ENCODE measurements at regions not wholly inside any gene's neighbourhood (a gene's known extent, or its start where the extent isn't known, plus 50 kb on each side); places are given as distances from the start of the nearest gene placed in this dataset.

DNA sequence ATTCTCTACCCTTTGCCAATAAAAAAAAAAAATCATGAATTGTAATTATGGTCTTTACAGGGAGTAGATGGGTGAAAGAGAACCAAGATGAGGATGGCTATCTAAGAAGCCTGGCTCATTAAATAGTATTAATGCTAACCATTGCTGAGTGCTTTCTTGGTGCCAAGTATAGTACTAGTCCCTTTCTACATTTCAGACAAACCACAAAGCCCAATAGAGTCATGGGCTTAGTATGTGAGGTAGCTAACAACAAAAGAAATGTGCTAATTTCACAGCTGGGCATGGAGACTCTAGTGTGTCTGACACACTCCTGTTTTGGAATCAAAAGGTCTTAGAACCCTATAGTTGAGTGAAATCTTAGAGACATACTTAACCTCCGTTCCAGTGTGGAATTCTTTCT lies 84.5 kb upstream of the ESRRG start:
- DNase-seq = no peak

DNA sequence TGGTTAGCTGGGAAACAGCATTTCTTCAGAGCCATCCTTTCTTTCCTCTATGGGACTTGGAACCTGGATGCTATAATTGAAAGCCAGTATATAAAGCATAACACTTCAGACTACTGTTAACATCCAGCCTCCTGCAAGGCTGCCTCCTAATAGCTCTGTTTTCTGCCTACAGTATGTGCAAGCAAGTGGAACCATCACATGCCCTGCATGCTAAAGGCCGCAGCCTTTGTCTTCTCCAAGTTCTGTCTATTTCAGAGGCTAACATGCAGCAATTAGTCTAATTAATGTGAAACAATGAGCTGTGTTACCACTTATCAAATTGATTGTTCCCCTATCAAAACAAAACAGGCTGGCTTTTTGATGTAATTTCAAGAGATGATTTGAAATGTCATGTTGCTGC lies 82.7 kb upstream of the ESRRG start:
- DNase-seq = no peak

DNA sequence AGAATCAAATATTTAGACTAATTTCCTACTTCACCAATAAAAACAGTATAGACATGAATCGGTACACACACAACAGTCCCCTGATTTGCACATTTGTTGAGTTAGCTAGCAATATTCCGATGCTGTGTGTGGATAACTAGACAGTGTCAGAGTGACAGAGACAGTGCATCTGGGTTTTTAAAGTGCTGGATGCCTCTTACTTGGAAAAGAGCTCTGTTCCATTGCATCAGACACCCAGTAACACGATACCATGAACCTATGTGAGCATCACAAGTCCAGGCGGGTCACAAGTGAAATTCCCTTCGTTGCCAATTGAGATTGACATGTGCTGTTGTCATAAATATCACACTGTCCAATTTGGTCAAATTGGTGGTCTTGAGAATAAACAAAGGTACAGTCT lies 82.0 kb upstream of the ESRRG start:
- no peak for DNase-seq

DNA sequence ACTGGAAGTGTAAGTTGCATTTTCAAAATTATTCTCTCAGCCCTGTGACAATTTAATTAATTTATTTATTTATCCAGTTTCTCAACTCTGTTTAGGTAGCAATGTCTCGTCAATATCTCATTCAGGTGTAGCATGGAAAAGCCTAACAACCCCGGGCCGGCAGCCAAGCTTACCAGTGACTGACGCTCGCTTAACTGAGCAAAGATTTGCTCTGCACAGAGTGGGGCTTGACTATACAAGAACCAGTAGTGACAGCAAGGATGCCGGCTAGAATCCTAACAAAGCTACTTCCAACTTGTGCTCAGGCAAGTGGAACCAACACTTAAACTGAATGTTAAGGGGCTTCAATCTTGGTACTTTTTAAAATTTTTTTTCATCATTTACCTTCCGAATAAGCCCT lies 80.9 kb upstream of the ESRRG start:
- DNase-seq = no peak

DNA sequence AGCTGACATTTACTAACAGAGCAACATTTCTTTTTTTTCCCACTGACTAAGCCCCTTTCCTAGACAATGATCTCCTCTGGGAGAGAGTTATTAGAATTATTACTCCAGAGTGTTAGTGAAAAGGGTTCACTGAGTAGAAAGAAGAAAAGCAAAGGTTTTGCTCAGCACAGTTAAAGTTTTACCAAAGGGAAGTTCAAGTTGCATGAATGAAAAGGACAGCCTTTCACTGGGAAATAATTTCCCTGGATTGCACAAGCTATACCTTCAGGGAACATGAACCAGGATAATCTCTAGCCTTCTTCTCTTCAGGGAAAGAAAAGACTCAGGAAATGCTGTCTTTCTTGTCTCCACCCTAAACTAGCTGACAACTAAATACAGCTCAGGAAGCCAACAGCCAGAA lies 71.4 kb upstream of the ESRRG start:
- DNase-seq = no peak

DNA sequence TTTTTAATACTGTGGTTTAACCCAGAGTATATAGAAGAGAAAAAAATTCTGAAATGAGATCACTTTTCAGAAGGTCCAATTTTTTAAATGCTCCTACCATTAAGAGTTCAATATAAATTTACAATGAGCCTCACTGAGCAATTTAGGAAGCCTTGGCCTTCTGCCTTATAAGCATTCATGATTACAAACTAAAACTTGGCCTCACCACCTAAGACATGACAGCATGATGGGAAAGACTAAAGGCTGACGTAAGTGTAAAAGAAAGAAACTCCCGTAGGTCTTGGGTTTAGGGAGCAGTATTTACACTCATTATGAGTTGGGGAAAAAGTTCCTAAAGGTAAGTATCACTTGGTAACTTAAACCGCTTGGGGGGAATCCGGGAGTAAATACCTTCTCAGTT lies 70.7 kb upstream of the ESRRG start:
- no peak for DNase-seq

DNA sequence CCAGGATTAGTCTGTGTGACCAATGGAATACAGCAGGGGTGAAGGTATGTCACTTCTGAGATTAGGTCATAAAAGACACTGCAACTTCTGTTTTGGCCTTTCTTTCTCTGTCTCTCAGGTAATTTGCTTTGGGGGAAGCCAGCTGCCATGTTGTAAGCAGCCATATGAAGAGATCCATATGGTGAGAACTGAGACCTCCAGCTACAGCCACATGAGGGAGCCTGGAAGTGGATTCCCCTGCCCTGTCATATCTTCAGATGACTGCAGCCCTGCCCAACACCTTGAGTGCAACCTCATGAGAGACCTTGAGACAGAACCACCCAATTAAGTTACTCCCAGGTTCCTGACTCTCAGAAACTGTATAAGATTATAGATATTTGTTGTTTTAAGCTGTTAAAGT lies 70.1 kb upstream of the ESRRG start:
- DNase-seq = no peak

DNA sequence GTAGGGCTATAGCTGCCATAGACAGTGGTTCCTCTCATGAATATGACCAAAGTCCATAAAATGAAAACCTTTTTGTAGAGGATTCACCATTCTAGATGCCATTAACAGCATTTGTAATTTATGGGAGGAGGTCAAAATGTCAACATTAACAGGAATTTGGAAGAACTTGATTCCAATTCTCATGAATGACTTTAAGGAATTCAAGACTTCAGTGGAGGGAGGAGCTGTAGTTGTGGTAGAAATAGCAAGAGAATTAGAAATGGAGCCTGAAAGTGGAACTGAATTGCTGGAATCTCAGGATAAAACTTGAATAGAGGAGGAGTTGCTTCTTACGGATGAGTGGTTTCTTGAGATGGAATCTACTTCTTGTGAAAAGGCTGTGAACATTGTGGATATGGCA lies 65.4 kb upstream of the ESRRG start:
- no peak for DNase-seq

DNA sequence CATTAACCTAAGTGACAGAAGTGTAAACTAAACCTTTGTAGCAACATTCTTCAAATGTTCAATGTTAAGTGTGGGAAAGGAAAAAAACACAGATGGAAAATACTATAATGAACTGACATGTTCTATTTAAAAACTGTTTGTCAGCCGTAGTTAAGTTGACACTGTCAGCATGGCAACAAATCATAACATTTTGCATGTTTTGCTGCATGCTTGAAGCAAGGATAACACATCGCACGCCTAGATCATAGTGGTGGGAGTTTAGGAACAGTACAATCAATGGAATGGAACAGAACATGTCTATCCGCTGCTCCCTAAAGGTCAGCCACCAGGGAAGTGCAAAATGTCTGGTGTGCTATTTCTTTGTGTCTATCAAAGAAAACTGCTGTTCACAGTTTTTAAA lies 62.5 kb upstream of the ESRRG start:
- no peak for DNase-seq

DNA sequence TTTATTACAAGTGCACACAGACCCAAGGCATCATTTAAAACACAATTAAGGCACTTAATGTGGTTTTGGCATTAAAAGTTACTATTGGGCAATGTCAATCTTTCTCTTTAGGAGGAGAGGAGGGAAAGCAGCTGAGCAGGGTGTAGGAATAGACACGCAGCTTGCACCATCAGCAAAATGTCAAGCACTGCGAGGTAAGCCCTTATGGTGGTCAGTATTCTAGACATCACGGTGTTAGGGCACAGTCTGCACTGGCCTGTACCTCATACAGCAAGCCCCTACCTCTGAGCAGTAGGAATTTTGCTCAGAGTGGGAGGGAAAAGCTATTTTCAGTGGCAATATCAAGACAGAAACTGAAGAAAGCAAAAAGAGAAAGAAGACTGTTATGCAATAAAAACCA lies 62.0 kb upstream of the ESRRG start:
- DNase-seq = no peak

DNA sequence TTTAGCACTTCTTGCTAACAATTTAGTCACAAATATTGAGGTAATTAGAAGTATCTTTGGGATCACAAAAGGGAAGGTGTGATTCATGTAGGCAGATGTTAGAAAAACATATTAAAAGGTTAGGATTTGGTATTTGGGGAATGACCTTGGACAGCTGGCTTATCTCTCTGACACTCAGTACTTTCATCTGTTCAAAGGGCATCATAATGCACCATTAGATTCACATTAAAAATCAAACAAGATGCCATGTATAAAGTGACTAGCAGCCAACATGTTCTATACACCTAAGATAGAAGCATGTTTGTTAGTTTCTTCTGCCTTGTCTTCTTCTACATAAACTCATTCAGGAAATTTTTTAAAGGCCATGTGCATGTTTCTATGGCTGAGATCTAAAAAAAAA lies 56.5 kb upstream of the ESRRG start:
- DNase-seq = no peak

DNA sequence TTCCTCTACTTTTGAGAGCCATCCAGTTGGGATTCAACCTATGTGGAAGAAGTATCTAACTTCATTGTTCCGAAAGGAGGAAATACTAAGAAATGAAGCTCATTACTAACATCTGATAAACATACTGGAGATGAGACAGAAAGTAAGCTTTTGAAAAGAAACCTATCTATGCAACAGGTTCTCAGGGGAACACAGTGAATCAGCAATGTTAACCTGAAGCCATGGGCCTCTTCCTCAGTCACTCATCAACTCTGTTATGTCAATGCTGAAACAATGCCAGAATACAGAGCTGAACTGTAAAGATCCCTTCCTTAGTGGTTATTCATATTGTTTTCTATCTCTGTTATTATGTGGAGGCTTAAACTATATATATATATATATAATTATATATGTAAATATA lies 55.5 kb upstream of the ESRRG start:
- no peak for DNase-seq

DNA sequence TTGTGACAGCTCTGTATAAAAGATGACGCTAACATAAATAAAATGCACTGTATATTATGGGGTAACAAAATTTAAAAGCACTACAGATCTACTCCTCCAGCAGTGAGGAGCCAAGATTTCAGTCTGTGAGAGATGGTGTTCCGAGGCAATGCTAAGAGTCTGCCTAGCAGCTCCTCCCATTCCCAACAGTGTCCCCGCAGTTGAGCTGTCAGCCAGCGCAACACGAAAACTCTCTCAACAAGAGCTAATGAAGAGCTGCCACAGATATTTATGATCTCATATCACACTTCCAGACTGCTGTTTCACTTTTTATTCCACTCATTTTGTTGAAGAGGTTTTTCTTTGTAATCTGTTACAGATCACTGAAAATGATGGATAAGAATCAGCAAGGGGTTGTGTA lies 53.9 kb upstream of the ESRRG start:
- DNase-seq = no peak

Measured in fibroblast of skin of scalp (primary cell).